GM19452 (cell line): ENCODE measurements at regions not wholly inside any gene's neighbourhood (a gene's known extent, or its start where the extent isn't known, plus 50 kb on each side); places are given as distances from the start of the nearest gene placed in this dataset.

Experiments
- ATAC-seq: cut with Tn5 transposase; IDR thresholded peaks from one replicate; pipeline ENCODE4 v1.9.1; 2021; ENCODE audit not compliant: unreplicated experiment

DNA sequence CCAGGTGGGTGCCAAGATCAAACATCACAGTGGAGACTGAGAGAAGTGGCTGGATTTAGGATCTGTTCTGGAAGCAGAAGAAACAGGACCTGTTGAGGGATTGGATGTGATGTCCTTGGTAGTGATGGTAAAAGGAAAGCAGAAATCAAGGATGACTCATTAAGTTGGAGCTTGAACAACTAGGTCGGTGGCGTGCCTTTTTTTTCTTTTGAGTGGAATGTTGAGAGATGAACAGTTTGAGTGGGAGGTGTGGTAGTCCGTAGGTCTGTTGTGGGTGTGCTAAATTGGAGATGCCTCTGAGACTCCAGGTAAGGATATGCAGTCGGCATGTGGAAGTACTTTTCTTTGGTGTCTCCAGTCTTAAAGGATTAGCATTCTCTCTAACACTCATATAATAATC lies 92.1 kb upstream of the IL12B start:
- ATAC-seq, result no peak

DNA sequence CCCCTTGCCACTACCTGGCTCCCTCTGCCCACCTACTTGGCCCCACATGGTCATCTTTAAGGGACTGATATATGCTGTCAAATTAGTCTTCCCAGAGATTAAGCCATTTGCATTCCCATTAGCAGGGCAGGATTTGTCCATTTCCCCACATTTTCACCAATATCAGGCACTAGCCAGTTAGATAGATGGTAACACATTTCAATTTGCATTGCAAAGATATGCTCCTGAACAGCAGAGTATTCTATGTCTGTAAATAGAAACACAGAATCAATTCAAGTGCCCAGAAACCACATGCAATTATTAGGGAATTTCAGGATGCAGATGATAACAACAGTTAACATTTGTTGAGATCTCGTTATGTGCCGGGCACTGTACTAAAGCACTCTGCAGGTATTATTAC lies 92.6 kb upstream of the IL12B start:
- ATAC-seq, result no peak

DNA sequence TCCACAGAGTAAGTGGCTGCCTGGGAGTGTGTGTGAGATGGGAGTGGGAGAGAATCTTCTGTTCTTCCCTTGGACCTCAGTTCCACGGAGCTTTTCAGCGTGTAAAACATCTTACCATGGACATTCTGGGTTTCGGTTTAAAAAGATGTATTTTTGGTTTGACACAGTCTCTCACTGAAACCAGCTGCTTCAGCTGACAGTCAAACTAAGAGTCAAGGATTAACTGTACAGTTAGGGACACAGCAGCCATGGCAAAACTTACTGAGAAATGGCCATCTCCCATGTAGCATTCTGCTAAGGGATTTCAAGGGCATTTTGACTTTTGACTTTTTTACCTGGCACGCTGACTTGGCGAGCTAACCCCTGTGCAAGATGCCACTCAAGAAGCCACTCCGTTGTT lies 93.8 kb upstream of the IL12B start:
- no peak for ATAC-seq

DNA sequence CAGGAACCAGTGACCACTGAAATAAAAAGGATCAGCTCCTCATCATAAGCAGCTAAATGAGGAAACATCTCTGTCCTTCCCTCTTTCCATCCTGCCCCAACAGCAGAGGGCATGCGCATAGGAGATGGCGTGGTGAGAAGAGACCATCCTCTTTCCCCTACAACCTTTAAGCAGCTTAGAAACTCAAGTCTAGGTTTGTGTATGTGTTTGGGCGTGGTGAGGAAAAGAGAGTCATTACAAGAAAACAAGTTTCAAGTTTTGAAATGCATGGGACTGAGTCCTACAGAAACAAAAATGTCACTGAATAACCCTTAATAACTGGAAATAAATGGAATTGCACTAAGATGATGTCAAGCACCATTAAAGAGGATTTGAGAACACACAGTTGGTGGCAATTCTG lies 96.4 kb upstream of the IL12B start:
- ATAC-seq, result no peak

DNA sequence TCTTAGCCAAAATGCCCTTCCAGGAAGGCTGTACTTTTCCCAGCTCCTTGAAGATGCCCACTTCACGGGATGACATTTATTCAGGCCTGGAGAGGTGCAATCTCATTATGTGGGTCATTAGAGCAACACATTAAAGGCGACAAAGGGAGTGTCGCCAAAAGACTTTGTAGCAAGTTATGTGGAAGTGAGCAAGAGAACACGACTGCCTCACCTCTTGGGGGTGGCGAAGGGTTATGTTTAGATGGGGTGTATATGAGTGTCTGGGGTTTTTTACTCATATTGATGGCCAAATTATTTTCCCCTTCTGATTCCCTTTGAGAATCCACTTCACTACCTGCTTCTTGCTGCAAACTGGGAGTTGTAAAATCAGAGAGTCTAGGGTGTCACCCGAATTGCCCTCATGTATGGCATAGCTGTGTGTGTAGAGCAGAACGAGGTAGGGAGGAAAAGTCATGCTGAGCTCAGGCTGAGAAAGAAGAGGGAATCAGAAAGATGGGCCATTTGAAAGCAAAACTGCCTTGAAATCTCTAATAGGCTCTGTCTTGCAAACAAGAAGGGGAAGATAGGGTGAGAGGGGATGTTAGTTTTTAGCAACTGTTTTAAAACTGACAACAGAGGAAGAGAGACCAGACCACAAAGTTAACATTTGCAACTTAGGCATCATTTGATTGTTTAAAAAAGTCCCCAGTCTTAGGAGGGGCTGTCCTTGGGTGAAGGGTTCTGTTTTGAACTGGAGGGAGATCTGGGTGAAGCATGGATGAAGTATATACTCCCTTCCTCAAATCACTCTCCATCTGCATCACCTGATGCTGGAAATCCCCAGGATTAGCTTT lies 97.1 kb upstream of the IL12B start:
- ATAC-seq, result peak; percentile 78

DNA sequence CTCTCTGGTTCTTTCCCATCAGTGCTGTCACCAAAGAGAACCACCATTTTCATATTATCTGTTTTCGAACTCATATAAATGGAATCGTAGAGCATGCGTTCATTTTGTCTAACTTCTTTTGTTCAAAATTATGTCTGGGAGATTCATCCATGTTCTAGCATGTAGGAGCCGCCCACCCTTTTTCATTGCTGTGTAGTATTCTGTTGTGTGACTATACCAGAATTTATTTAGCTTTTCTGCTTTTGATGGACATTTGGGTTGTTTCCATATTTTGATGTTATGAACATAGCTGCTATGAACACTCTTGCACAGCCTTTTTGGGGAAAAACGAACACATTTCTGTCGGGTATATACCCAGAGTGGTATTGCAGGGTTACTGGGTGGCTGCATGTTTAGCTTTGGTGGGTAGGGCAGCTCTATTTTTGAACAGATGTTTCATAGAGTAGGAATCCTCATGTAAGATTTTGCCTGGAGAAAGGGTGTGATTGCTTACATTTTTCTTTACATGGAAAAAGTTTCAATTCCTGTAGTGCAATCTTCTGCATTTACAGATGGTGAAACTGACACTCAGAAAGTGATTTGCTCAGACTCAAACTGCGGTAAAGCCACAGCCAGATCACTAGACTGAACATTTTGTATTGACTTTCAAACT lies 100.2 kb upstream of the IL12B start:
- no peak for ATAC-seq

DNA sequence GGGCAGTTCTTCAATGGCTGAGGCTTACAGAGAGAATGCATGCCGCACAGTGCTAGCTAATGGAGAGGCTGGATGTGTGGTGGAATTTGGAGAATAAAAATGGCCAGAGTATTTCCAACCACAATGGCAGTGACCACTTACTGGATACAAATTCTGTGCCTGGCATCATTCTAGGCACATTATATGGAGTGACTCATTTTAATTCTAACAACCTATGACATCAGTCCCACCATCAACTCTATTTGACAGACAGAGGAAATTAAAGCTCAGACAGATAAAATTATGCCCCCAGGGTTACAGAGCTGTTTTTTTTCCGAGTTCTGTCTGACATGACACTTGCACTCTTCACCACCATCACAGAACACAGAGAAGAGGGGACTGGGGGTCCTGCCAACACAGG lies 105.6 kb upstream of the IL12B start:
- ATAC-seq, result no peak

DNA sequence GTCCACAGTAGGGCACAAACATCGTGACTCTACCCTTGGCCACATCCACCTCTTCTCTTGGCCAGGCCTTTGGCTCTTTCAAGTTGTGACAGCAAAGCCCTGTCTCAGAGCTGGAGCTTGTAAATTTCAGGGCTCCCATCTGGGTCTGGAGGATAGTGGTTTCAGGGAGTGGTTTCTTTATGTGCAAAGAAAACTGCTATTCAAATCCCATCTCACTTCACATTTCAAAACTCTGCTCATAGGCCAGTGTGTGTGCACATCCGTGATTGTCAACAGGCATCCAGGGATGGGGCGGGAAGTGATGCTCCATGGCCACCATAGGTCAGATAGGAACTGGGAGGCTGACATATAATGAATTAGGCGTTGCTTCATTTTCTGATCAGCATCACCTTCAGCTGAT lies 107.8 kb upstream of the IL12B start:
- ATAC-seq, result no peak

DNA sequence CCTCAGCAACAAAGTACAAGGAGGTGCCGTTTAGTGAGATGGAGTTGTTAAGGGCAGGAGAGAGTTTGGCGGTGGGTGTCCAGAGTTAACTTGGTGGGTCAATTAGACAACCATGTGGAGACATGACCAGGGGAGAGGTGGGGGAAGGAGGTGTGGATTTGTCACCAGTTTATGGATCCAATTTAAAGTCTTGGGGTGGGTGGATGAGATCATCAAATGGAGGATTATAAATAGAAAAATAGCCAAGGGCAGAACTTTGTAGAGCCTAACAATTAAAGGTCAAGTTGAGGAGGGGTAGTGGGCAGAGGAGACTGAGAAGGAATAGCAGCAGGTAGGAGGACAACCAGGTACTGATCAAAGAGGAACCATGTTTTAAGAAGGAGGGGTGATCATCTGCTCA lies 108.7 kb upstream of the IL12B start:
- no peak for ATAC-seq

DNA sequence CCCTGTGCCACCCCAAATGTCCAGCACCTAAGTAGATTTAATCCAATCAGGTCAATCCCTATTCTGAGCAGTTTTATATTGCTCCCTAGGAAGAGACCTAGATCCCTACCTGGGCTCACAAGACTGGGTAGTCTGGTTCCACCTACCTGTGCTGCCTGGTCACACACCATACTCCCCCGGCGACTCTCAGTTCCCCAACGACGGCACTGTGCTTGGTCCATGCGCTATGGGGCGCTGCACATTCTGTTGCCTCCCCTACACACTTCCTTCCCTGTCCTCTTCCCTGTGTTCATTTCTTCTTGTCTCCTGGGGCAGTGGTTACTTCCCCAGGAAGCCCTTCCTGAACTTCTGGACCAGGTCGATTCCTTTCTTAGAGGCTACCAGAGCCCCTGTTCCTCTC lies 109.9 kb upstream of the IL12B start:
- peak; percentile 53 for ATAC-seq

DNA sequence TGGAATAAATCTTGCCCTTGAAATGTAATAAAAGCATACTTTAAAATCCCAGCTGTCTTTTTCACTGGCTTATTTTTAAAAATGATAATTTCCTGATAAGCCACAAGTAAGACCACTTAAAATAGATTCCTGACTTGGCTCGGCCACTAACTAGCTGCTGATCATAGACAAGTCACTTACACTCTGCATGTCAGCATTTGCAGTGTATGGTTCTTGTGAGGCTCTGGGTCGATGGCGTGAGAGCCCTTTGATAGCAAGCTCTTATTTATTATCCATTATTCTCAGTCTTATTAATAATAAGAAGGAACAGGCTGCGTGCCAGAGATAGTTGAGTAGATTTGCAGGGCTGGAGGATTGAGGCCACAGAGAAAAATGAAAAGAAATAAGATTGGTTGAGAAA lies 110.7 kb upstream of the IL12B start:
- no peak for ATAC-seq

DNA sequence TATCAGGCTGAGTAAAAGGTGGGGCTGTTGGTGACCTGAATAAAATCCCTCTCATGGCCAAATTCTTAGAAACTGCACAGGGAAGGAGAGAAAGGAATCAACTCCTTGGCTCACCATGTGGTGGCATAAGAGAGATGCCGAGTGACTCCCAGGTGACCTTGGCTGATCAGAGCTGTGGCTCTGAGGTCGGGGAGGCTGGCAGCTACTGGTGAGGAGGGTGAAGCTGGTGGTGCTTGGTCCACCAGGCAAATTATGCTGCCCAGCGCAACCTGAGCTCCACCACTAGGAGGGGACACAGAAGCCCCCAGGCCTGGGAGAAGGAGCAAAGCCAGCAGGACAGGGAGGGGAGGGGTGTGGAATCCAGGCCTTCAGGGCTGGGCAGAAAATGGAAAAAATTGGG lies 111.2 kb upstream of the IL12B start:
- ATAC-seq, result no peak

DNA sequence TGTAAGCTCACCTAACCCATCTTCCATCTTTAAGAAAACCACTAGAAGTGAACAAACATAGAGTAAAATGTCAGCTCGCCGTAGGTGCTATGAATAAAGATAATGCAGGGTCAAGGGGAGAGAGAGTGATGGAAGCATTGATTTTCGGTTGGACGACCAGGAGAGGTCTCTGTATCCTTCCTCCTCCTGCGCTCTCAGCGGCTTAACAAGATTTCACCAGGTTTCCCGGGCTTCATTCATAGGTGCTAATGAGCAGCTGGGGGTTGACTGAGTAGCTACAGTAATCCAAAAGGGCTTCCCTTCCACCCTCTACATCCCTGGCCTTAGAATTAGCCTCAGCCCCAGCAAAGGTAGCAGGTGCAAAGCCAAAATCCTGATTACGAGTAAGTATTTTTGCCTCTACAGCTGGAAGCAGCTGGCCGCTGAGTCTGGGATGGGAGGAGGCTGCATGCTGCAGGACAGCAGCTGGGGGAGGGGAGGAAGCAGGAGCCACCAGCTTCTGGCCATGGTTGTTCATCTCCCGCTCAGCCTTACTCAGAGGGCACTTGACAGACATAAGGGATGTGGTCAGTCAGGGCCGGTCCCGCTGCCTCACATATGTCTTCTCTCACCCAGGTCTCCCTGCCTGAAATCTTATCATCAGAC lies 112.0 kb upstream of the IL12B start:
- no peak for ATAC-seq

DNA sequence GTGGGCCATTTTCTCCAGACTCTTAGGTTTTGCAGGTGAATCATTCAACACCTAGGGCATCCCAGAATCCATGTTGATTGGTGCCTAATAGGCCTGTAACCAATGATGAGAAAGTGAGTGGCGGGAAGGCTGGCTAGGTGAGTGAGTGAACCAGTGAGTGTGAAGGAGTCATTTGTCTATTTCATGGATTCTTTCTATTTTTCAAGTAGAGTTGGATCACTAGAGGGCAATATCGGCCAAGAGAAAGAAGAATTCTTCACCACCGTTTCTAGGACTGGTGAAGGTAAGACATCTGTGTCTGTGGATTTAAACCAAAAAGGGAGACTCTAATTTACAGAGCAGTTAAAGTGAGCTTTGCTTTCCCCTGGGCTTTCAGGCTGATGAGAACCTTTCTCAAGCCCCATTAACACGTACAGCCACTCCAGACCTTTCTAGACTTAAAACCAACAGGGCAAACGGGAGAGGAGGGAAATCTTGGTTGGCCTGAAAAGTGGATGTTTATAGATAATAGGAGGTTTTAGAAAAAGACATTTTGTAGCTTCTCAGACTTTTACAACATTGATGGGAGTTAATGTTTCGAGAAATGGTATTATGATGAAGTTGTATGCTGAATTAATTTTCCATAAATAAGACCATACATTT lies 114.3 kb upstream of the IL12B start:
- no peak for ATAC-seq

DNA sequence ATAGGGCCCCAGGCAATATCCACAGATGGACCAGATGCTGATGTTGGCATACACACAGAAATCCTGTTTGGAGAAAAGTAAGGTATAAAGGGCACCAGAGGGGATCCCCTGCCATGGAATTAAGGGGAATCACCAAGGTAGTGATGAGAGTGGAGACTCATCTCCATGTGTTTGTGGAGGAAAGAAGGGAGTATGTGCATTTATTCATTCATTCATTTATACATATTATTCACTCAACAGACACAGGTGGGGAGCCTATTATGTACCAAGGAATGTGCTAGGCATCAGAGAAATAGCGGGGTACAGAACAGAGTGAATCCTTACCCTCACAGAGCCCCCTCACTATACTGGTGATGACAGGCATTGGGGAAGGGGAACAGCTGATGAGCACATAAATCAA lies 116.8 kb upstream of the IL12B start:
- ATAC-seq, result no peak

DNA sequence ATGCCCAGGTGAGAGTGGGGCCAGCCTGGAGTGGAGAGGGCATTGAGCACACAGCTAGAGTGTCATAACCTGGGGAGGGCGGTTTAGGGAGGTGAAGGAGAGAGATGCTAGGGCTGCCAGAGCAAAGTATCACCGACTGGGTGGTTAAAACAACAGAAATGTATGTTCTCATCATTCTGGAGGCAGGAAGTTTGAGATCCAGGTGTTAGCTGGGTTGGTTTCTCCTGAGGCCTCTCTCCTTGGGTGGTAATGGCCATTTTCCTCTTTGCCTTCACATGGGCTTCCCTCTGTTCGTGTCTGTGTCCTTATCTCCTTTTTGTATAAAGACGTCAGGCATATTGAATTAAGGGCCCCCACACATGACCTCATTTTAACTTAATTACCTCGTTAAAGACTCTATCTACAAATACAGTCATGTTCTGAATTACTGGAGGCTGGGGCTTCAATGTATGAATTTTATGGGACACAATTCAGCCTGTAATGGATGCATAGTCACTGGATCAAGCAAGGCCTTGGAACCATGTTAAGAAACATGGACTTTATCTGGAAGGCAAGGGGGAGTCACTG lies 118.6 kb upstream of the IL12B start:
- no peak for ATAC-seq

DNA sequence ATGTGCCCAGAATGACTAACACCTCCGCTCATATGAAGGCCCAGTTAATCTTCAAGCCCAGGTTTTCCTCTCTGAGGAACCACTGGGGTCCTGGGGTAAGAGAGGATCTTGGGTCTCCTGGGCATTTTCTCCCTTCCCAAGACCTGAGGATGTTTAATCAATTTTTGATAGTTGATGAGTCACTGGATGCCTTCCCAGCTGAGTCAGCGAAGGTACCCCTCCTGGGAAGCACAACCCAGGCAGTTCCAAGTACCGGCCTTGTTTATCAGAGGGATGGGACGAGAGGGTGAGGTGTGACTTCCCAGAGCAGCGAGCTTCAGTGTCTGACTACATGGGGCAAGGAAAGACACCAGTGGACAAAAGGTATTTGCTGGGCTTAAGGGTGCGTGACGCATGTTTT lies 119.6 kb upstream of the IL12B start:
- ATAC-seq, result no peak

DNA sequence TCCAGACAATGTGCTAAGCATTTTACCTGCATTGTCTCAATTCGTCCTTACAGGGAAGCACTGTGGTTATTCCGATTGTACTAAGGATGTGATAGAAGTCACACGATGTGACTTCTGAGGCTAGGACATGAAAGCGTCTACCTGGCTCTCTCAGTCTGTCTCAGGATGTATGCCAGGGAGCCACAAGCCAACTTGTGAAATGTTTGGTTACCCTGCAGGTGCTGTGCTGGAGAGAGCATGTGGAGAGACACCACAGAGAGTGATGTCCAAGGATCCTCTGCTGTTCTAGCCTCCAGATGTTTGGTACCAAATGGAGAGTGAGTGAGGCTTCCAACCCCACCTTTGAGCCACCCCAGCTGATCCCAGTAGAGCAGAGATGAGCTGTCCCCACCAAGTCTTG lies 120.1 kb upstream of the IL12B start:
- ATAC-seq, result no peak

DNA sequence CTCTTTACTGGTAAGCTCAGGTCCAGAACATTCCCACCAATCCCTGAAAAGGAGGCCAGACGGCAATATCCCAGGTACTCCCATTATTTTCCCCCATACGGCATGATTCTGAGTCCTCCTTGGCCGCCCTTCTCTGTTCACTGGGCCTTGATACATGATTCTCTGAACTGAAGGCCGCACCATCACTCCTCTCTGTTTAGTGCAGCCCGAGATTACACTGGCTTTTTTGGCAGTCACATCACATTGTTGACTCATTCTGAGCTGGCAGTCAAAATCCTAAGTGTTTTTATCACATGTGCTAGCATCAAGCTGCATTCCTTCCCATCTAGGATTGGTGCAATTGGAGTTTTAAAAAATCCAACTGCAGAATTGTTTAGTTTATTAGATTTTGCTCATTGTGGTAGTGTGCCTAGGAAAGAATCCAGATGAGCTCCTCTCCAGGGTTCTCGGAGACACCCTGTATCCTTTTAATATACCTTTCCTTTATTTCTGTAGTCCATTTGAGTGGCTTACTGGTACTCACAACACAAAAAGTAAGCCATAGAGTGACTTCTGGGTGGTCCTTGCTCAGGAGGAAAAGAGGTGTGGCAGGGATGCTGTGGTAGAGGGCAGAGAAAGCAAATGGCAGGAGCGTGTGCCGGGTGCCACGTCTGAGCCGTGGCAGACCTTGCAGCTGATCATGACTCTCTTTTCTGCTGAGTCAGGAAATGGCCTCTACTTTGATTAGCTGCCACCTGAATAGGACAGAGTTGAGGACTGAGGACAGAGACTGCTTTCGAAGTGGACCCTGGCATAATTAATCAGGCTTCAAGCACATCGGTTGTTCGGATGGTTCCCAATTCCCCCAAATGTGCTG lies 121.1 kb upstream of the IL12B start:
- no peak for ATAC-seq

DNA sequence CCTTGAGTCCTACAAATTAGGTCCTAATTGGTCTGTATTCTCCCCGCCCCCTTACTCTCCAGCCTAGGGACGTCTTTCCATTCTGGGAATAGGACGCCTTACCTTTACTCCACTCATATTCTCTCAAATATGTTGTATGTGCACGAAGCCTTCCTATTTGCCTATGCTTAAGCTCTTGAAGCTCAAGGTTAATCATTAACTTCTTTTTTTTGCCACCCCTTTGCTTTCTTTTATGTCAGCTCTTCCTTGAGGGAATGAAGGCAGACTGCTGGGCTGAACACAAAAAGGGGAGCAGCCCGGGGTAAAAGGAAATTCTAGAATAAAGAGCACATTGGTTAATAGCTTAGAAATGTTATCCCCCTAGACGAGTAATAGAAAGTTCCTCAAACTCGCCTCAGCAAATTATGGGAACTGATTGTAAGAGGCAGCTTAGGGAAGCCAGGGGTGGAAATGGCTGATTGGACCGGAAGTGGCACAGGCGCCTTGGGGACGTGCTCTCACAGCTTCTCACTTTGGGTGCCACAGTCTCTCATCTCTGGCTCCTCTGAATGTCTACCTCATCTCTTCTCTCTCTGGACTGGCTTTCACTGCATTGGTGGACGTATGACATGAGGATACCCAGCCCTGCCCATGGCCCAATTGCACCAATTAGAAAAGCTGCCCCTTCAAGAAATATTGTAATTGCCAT lies 122.3 kb upstream of the IL12B start:
- ATAC-seq, result no peak
